HepG2 (cell line): ENCODE measurements at regions not wholly inside any gene's neighbourhood (a gene's known extent, or its start where the extent isn't known, plus 50 kb on each side); places are given as distances from the start of the nearest gene placed in this dataset.

Experiments used
- ATAC-seq: fragments of 200-7000 bp; cut with Tn5 transposase; 3 replicates; pipeline ENCODE4 v1.9.1; 2020; ENCODE audit warnings: mild to moderate bottlenecking, moderate library complexity
- BruUV-seq: library from RNA; stranded (reverse); fragments of 400-500 nt; replicated peaks from 2 replicates; lab custom pipeline; 2021; lab: Mats Ljungman, UMichigan
- CTCF ChIA-PET: fragments of 300-600 bp; formaldehyde crosslinking; extraction: SDS; loops from one replicate; lab custom pipeline; 2021; ENCODE audit warnings: low total read pairs, inconsistent platforms, low intra/inter-chr PET ratio; lab: Yijun Ruan, JAX
- POLR2A ChIA-PET: fragments of 350-600 bp; sonication (Branson Sonifier 250); formaldehyde crosslinking; loops from one replicate; lab custom pipeline; 2020; ENCODE audit warnings: antibody characterized with exemption, inconsistent platforms; lab: Yijun Ruan, JAX
- DNase-seq: peaks from one replicate; pipeline ENCODE4 v3.0.0-alpha.2; 2015; ENCODE audit warnings: low spot score
- FAIRE-seq: peaks from 3 replicates; lab custom pipeline; 2011; peaks lifted over from hg19 to GRCh38; lab: Jason Lieb, UNC
- H2AFZ ChIP-seq: one replicate; pipeline ENCODE4 v1.6.1; 2011; ENCODE audit warnings: low read length, inconsistent platforms
- H3K27ac ChIP-seq: fragments of 300-600 bp; 3 replicates; pipeline ENCODE4 v1.8.0; 2011; ENCODE audit warnings: mixed run types, mild to moderate bottlenecking, mixed read lengths, low read length, inconsistent platforms; ENCODE audit not compliant: insufficient read depth; ENCODE audit errors: extremely low read length
- H3K27me3 ChIP-seq, 2 experiments: fragments of 200-600 bp in 1 of 2; 2 replicates in 1 of 2; 3 replicates in 1 of 2; pipeline versions ENCODE4 v1.6.0 to v1.8.0; 2011; ENCODE audit warnings: low read length in 2 of 2, mild to moderate bottlenecking in 2 of 2, moderate library complexity in 2 of 2, inconsistent platforms in 1 of 2; ENCODE audit not compliant: insufficient read depth in 2 of 2, control insufficient read depth in 1 of 2
- H3K36me3 ChIP-seq, 2 experiments: fragments of 200-600 bp in 1 of 2; replicated peaks in 1 of 2; 2 replicates in 1 of 2; 3 replicates in 1 of 2; pipeline versions ENCODE4 v1.5.1 to v1.8.0; 2011; ENCODE audit warnings: low read length in 2 of 2, inconsistent platforms in 1 of 2; ENCODE audit not compliant: insufficient read depth in 2 of 2, control insufficient read depth in 1 of 2
- H3K4me1 ChIP-seq: 2 replicates; pipeline ENCODE4 v1.5.1; 2012; ENCODE audit warnings: low read length, inconsistent platforms; ENCODE audit not compliant: insufficient read depth
- H3K4me2 ChIP-seq: 2 replicates; pipeline ENCODE4 v1.6.0; 2011; ENCODE audit warnings: low read depth, low read length, inconsistent platforms
- H3K4me3 ChIP-seq, 3 experiments: fragments of 200-600 bp in 1 of 3; sonication (generic), shearing (Covaris generic) in 1 of 3; replicated peaks in 1 of 3; 2 replicates each; pipeline ENCODE4 v1.5.1; 2011 to 2016; ENCODE audit warnings: low read length in 3 of 3, inconsistent platforms in 2 of 3, low read depth in 2 of 3, mild to moderate bottlenecking in 2 of 3, control low read depth in 1 of 3, mixed read lengths in 1 of 3; ENCODE audit not compliant: insufficient read depth in 1 of 3
- H3K79me2 ChIP-seq: one replicate; pipeline ENCODE4 v1.6.1; 2011; ENCODE audit warnings: low read length, inconsistent platforms; ENCODE audit not compliant: insufficient read depth
- H3K9ac ChIP-seq: 2 replicates; pipeline ENCODE4 v1.6.0; 2011; ENCODE audit warnings: mild to moderate bottlenecking, low read depth, low read length, inconsistent platforms; ENCODE audit not compliant: insufficient read depth
- H3K9me3 ChIP-seq: 2 replicates; pipeline ENCODE4 v1.5.1; 2012; ENCODE audit warnings: mild to moderate bottlenecking, low read length
- H4K20me1 ChIP-seq: 2 replicates; pipeline ENCODE4 v1.6.0; 2011; ENCODE audit warnings: inconsistent platforms, mild to moderate bottlenecking, low read length, moderate library complexity; ENCODE audit not compliant: insufficient read depth
- ARID3A ChIP-seq: IDR thresholded peaks from 2 replicates; pipeline ENCODE4 v1.6.1; 2012; ENCODE audit warnings: low read depth, low read length, improper control_type of control experiment
- CREB1 ChIP-seq, 2 experiments: fragments of 450-650 bp in 1 of 2; IDR thresholded peaks; 2 replicates each; pipeline ENCODE4 v1.6.1; 2016 to 2017; ENCODE audit warnings: control low read depth in 1 of 2, mild to moderate bottlenecking in 1 of 2, missing compliant biosample characterization in 1 of 2, missing genetic modification characterization in 1 of 2
- HHEX ChIP-seq: IDR thresholded peaks from 2 replicates; pipeline ENCODE4 v1.6.1; 2016; ENCODE audit warnings: control low read depth
- HOMEZ ChIP-seq: IDR thresholded peaks from 2 replicates; pipeline ENCODE4 v1.6.1; 2016; ENCODE audit warnings: low read depth
- ONECUT2 ChIP-seq: sonication (generic); formaldehyde crosslinking; IDR thresholded peaks from 2 replicates; pipeline ENCODE4 v1.4.0; 2020; ENCODE audit warnings: missing genetic modification reagents
- ZIK1 ChIP-seq: sonication (generic); formaldehyde crosslinking; IDR thresholded peaks from 2 replicates; pipeline ENCODE4 v1.5.0; 2020; ENCODE audit warnings: mild to moderate bottlenecking, low read depth, missing genetic modification reagents, borderline replicate concordance
- in situ Hi-C: cut with HindIII; loops from 2 replicates; pipeline ENCODE4 v1.10.0; 2017; ENCODE audit warnings: low pct_unique_long_range_greater_than_20kb; ENCODE audit not compliant: extremely low pct_ligation_motif_present
- intact Hi-C: fragments of 100-400 bp; cut with micrococcal nuclease; formaldehyde crosslinking; loops from one replicate; pipeline ENCODE4 v1.10.0; 2022; ENCODE audit not compliant: unreplicated experiment
- TF ChIP-seq, protein P1 (sequence below), 2 experiments: sonication (generic) in 1 of 2; formaldehyde crosslinking in 1 of 2; IDR thresholded peaks; 2 replicates each; pipeline versions ENCODE4 v1.6.1 to v1.9.0; 2014 to 2022; ENCODE audit warnings: antibody characterized with exemption in 1 of 2, borderline replicate concordance in 1 of 2, inconsistent platforms in 1 of 2, low read depth in 1 of 2, missing genetic modification reagents in 1 of 2
- TF ChIP-seq, protein P2 (sequence below): sonication (generic); formaldehyde crosslinking; conservative IDR thresholded peaks from 2 replicates; pipeline ENCODE4 v1.4.0; 2020; ENCODE audit warnings: missing genetic modification reagents
- TF ChIP-seq, protein P3 (sequence below): sonication (generic); formaldehyde crosslinking; IDR thresholded peaks from 2 replicates; pipeline ENCODE4 v1.4.0; 2020; ENCODE audit warnings: missing genetic modification reagents

DNA sequence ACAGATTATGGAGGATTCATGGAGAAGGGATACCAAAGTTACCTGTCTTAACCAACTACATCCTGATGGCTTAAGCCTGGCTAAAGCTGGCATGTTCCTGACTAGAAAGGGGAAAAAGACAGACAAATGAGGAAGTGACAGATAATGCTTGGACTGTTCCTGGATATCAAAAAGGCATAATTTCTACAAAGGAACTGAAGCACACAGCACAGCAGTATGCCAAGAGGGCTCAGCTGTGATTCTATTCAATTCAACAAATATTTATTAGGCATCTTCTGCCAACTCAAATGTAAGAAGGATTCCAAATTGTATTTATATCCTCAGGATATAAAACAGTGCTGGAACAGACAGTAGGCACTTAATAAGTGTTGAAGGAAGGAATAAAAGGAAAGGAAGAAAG lies 59.5 kb downstream of the KLF12 start:
- no TSS peak for BruUV-seq
- Histone ChIP-seq H3K27ac (no peak overlapping the region), H4K20me1 (no peaks in the 10 kb centered on the region), H3K4me1 (no peaks in the 10 kb centered on the region), H3K9ac (no peak overlapping the region), H3K79me2 (no peaks in the 10 kb centered on the region), H3K4me2 (no peak overlapping the region), H2AFZ (no peak overlapping the region), H3K27me3 (no peaks in the 10 kb centered on the region), H3K4me3 (no peak overlapping the region), H3K36me3 (no peaks in the 10 kb centered on the region), H3K9me3 (no peaks in the 10 kb centered on the region)
- intact Hi-C loops = no loop called here
- no peak for FAIRE-seq
- CTCF ChIA-PET = no interaction called here
- POLR2A ChIA-PET = no interaction called here
- TF ChIP-seq, protein P1, sequence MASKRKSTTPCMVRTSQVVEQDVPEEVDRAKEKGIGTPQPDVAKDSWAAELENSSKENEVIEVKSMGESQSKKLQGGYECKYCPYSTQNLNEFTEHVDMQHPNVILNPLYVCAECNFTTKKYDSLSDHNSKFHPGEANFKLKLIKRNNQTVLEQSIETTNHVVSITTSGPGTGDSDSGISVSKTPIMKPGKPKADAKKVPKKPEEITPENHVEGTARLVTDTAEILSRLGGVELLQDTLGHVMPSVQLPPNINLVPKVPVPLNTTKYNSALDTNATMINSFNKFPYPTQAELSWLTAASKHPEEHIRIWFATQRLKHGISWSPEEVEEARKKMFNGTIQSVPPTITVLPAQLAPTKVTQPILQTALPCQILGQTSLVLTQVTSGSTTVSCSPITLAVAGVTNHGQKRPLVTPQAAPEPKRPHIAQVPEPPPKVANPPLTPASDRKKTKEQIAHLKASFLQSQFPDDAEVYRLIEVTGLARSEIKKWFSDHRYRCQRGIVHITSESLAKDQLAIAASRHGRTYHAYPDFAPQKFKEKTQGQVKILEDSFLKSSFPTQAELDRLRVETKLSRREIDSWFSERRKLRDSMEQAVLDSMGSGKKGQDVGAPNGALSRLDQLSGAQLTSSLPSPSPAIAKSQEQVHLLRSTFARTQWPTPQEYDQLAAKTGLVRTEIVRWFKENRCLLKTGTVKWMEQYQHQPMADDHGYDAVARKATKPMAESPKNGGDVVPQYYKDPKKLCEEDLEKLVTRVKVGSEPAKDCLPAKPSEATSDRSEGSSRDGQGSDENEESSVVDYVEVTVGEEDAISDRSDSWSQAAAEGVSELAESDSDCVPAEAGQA (IDR thresholded peaks at IDR 0.05; ENCODE audit: low read depth) = no peak
- TF ChIP-seq, protein P1 (CRISPR knock-in tag; IDR thresholded peaks at IDR 0.05; ENCODE audit: borderline replicate concordance) = no peak
- TF ChIP-seq HHEX (CRISPR knock-in tag) (no peak), CREB1 (IDR thresholded peaks at IDR 0.05) (no peak), CREB1 (CRISPR knock-in tag; IDR thresholded peaks at IDR 0.05) (no peak), HOMEZ (CRISPR knock-in tag) (no peak), ZIK1 (CRISPR knock-in tag) (no peak), ARID3A (no peak), ONECUT2 (no peak)
- TF ChIP-seq, protein P2, sequence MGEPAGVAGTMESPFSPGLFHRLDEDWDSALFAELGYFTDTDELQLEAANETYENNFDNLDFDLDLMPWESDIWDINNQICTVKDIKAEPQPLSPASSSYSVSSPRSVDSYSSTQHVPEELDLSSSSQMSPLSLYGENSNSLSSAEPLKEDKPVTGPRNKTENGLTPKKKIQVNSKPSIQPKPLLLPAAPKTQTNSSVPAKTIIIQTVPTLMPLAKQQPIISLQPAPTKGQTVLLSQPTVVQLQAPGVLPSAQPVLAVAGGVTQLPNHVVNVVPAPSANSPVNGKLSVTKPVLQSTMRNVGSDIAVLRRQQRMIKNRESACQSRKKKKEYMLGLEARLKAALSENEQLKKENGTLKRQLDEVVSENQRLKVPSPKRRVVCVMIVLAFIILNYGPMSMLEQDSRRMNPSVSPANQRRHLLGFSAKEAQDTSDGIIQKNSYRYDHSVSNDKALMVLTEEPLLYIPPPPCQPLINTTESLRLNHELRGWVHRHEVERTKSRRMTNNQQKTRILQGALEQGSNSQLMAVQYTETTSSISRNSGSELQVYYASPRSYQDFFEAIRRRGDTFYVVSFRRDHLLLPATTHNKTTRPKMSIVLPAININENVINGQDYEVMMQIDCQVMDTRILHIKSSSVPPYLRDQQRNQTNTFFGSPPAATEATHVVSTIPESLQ (CRISPR knock-in tag) = no peak
- TF ChIP-seq, protein P3, sequence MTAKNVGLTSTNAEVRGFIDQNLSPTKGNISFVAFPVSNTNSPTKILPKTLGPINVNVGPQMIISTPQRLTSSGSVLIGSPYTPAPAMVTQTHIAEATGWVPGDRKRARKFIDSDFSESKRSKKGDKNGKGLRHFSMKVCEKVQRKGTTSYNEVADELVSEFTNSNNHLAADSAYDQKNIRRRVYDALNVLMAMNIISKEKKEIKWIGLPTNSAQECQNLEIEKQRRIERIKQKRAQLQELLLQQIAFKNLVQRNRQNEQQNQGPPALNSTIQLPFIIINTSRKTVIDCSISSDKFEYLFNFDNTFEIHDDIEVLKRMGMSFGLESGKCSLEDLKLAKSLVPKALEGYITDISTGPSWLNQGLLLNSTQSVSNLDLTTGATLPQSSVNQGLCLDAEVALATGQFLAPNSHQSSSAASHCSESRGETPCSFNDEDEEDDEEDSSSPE (CRISPR knock-in tag) = no peak
- ATAC-seq = no peak
- DNase-seq = no peak
- in situ Hi-C loops = no loop called here
